ENCODE measurements at regions not wholly inside any gene's neighbourhood (a gene's known extent, or its start where the extent isn't known, plus 50 kb on each side); places are given as distances from the start of the nearest gene placed in this dataset.

DNA sequence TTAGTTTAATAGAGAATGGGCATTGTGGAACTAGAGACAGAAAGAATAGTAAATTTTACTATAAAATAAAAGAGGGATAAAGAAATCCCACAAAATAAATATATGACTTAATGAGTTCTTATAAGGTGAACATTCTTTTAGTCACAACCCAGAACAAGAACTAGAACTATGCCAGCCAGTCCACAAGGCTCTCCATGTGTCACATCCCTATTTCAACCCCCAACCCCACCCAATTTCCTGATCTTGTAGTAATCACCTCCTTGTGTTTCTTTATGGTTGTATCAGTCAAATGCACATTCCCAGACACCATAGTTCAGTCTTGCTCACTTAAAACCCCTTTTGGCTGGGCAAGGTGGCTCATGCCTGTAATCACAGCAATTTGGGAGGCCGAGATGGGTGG is 662.3 kb upstream of the CAMK1G start:
- WGBS, 2 donors: 95 to 100% methylated on average over 1 of the region's 1 CpG
- H3K4me3 ChIP-seq (ENCODE audit: low read depth, poor library complexity, severe bottlenecking): no peak overlapping the region
- DNase-seq (ENCODE audit: low spot score in 2 of 2): no peak
- intact Hi-C loops (cut with DNase I; ENCODE audit: low total_unique reads): loop anchor here (5.0 kb wide), 1 partner anchor 51 kb away; no protein-coding TSS in a partner anchor
- TF ChIP-seq POLR2A (IDR thresholded peaks at IDR 0.05): no peak

DNA sequence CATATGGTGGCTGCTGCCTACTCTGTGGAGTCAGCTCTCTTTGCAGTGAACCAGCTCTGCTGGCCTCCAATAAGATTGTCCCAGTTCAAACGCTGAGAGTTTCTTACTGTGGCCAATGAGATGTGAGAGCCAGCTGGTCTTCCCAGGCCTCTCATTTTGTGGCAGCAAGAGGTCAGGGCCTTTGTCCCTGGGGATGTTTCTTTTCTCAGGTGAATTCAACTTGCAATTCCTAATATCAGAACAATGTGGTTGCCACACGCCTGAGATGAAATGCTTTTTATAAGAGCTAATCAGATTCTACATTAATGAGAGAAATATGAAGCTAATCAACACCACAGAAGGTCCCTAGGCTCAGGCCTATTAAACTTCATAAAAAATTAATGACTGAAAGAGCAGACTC is 660.1 kb upstream of the CAMK1G start:
- 78 to 79% methylated on average over 2 of the region's 2 CpGs for WGBS, 2 donors
- H3K4me3 ChIP-seq (ENCODE audit: low read depth, poor library complexity, severe bottlenecking): no peak overlapping the region
- no peak for DNase-seq (ENCODE audit: low spot score in 2 of 2)
- intact Hi-C loops (cut with DNase I; ENCODE audit: low total_unique reads): loop anchor here (5.0 kb wide), 1 partner anchor 49 kb away; no protein-coding TSS in a partner anchor
- TF ChIP-seq, protein P1, sequence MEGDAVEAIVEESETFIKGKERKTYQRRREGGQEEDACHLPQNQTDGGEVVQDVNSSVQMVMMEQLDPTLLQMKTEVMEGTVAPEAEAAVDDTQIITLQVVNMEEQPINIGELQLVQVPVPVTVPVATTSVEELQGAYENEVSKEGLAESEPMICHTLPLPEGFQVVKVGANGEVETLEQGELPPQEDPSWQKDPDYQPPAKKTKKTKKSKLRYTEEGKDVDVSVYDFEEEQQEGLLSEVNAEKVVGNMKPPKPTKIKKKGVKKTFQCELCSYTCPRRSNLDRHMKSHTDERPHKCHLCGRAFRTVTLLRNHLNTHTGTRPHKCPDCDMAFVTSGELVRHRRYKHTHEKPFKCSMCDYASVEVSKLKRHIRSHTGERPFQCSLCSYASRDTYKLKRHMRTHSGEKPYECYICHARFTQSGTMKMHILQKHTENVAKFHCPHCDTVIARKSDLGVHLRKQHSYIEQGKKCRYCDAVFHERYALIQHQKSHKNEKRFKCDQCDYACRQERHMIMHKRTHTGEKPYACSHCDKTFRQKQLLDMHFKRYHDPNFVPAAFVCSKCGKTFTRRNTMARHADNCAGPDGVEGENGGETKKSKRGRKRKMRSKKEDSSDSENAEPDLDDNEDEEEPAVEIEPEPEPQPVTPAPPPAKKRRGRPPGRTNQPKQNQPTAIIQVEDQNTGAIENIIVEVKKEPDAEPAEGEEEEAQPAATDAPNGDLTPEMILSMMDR (IDR thresholded peaks at IDR 0.05): no peak
- no peak for TF ChIP-seq POLR2A (IDR thresholded peaks at IDR 0.05)

DNA sequence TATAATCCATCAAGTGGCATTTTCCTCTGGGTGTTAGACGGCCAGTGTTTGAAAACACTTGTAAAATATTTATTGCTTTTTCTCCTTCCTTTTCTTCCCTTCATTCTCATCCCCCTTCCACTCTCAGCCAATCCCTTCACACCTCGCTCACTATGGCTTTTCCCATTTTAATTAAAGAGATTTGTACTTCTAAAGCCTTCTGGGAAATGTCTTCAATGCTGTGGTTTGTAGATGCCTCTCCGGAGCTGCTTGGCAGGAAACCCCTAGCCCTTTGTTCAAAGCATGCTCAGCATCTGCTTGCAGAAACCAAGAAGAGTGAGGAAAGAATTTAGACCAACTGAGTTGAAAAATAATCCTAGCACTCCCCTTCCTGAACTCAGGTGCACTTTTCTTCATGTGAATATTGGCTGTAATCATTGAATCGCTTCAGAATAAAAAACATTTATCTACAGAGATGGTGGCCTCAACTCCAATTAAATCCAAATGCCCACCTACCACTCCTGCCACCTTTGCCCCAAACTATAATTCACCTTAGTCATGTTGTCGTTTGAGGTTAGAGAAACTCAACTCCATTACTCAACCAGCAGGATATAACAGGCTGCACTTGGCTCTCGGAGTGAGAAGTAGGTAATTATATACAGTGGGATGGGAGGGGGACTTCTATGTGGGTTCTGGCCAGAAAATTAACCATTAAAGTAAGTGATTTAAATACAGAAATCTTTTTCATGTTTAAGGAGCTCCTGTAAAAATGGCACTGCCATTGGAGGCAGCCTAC is 659.4 kb upstream of the CAMK1G start:
- intact Hi-C loops (cut with DNase I; ENCODE audit: low total_unique reads): loop anchor here (5.0 kb wide), 1 partner anchor 48 kb away; no protein-coding TSS in a partner anchor
- TF ChIP-seq POLR2A (IDR thresholded peaks at IDR 0.05): no peak
- 49 to 54% methylated on average over 6 of the region's 6 CpGs for WGBS, 2 donors
- H3K4me3 ChIP-seq (ENCODE audit: low read depth, poor library complexity, severe bottlenecking): no peak overlapping the region
- no peak for DNase-seq (ENCODE audit: low spot score in 2 of 2)

DNA sequence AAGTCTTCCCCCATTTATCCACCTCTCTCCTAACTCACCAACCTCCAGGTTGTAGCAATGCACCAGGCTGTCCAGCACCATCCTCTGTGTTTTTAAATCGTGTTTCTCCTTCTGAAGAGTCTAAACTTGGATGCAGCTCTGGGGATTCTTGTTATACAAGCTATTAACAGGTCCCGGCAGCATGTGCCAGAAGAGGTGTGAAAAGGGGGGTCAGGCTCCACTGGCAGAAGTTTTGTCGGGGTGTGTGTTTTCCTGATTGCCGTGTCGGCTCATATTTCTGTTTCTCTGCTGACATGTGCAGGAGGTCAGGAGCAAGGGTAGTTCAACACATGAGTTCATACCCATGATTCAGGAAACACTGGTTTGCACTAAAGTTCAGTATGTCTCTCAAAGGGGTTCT is 658.6 kb upstream of the CAMK1G start:
- TF ChIP-seq, protein P1 (IDR thresholded peaks at IDR 0.05): no peak
- H3K4me3 ChIP-seq (ENCODE audit: low read depth, poor library complexity, severe bottlenecking): no peak overlapping the region
- intact Hi-C loops (cut with DNase I; ENCODE audit: low total_unique reads): loop anchor here (5.0 kb wide), 1 partner anchor 47 kb away; no protein-coding TSS in a partner anchor
- WGBS, 2 donors: 31 to 38% methylated on average over 5 of the region's 5 CpGs
- DNase-seq (ENCODE audit: low spot score in 2 of 2): no peak

DNA sequence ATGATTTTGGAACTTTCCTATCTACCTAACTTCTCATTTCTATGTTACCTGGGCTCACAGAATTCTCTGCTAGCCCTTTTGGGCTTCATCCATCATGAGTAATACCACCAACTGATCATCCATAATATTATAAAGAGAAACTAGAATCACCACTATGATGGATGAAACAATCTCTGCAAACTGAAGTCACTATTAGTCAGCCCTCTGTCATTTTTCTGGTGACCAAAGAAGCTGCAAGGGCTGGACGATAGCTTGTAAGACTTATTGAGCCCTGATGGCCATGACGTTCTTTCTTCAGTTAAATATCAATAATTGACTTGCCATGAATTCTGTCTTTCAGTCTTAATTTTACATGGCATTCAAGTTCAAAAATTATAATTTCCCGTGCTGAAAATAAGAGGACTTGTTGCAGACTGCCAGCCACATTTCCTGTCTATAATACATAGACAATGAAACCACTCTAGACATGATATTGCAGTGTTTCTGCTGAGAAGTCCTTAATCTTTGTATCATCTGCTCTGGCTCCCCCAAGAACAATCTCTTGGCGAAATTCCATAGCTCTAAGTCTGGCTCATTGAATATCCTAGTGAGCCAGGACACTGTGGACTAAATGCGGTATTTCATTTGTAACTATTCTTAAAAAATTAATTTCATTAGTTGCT is 655.0 kb upstream of the CAMK1G start:
- no peak for DNase-seq (ENCODE audit: low spot score in 2 of 2)
- H3K4me3 ChIP-seq (ENCODE audit: low read depth, poor library complexity, severe bottlenecking): no peak overlapping the region
- 67 to 79% methylated on average over 5 of the region's 5 CpGs for WGBS, 2 donors
- TF ChIP-seq POLR2A (IDR thresholded peaks at IDR 0.05): no peak
- TF ChIP-seq, protein P1 (IDR thresholded peaks at IDR 0.05): no peak
- intact Hi-C loops (cut with DNase I; ENCODE audit: low total_unique reads): no loop called here

DNA sequence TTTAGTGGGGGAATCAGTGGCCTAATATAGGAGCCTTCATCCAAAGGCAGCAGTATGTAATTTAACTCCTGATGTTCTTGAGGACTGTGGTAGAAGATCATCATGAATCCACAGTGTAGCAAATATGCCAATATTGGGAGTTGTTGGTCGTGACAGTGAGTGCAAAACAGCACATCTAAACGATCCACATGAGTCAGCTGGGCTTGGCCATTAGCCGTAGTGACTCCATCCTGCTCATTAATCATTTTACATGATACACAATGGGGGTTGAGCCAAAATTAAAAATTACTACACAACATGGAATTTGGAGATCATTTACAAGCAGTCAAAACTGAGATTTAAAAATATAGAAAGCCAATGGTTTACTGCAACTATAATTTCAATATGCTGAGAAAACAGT is 653.9 kb upstream of the CAMK1G start:
- 23 to 28% methylated on average over 3 of the region's 3 CpGs for WGBS, 2 donors
- no peak overlapping the region for H3K4me3 ChIP-seq (ENCODE audit: low read depth, poor library complexity, severe bottlenecking)
- no peak for DNase-seq (ENCODE audit: low spot score in 2 of 2)
- intact Hi-C loops (cut with DNase I; ENCODE audit: low total_unique reads): no loop called here
- TF ChIP-seq, protein P1 (IDR thresholded peaks at IDR 0.05): no peak
- TF ChIP-seq POLR2A (IDR thresholded peaks at IDR 0.05): no peak

Measured in lower leg skin (tissue), 4 donors.